ENCODE measurements at regions not wholly inside any gene's neighbourhood (a gene's known extent, or its start where the extent isn't known, plus 50 kb on each side); places are given as distances from the start of the nearest gene placed in this dataset.

GRCh38 chr12:24081606-24082005 is 132.1 kb upstream of the SOX5 start:
- TF ChIP-seq POLR2AphosphoS5 (IDR thresholded peaks at IDR 0.05) (no peak), POLR2A (IDR thresholded peaks at IDR 0.05) (no peak), CTCF (IDR thresholded peaks at IDR 0.05) (no peak)
- intact Hi-C loops (cut with DNase I; ENCODE audit: low total_unique reads), result no loop called here
- Histone ChIP-seq H3K27me3 (no peaks in the 10 kb centered on the region), H3K36me3 (no peaks in the 10 kb centered on the region), H3K4me1 (no peaks in the 10 kb centered on the region), H3K9me3 (no peaks in the 10 kb centered on the region), H3K27ac (no peak overlapping the region), H3K4me3 (no peak overlapping the region)
- no peak for DNase-seq (ENCODE audit: low spot score in 2 of 2)

- H3K9me3 ChIP-seq, result no peaks in the 10 kb centered on the region
- no peaks in the 10 kb centered on the region for H3K4me1 ChIP-seq
- no peak for DNase-seq (ENCODE audit: low spot score in 2 of 2)
- intact Hi-C loops (cut with DNase I; ENCODE audit: low total_unique reads), result no loop called here
- no peak overlapping the region for H3K4me3 ChIP-seq
- H3K27ac ChIP-seq, result no peak overlapping the region
- H3K27me3 ChIP-seq, result no peaks in the 10 kb centered on the region
- TF ChIP-seq POLR2A (IDR thresholded peaks at IDR 0.05) (no peak), POLR2AphosphoS5 (IDR thresholded peaks at IDR 0.05) (no peak), CTCF (IDR thresholded peaks at IDR 0.05) (no peak)
- H3K36me3 ChIP-seq, result no peaks in the 10 kb centered on the region
Observed at GRCh38 chr12:24081092-24081529, 131.6 kb upstream of the SOX5 start.

- Histone ChIP-seq H3K27ac (no peak overlapping the region), H3K27me3 (no peaks in the 10 kb centered on the region), H3K36me3 (no peaks in the 10 kb centered on the region), H3K4me1 (no peaks in the 10 kb centered on the region), H3K4me3 (no peak overlapping the region), H3K9me3 (no peaks in the 10 kb centered on the region)
- DNase-seq (ENCODE audit: low spot score in 2 of 2), result no peak
- TF ChIP-seq CTCF (IDR thresholded peaks at IDR 0.05) (no peak), POLR2AphosphoS5 (IDR thresholded peaks at IDR 0.05) (no peak), POLR2A (IDR thresholded peaks at IDR 0.05) (no peak)
- intact Hi-C loops (cut with DNase I; ENCODE audit: low total_unique reads), result no loop called here
Observed at GRCh38 chr12:24080465-24080864, 131.0 kb upstream of the SOX5 start.

GRCh38 chr12:24079083-24079482 is 129.6 kb upstream of the SOX5 start:
- Histone ChIP-seq H3K27ac (no peak overlapping the region), H3K4me3 (no peak overlapping the region), H3K4me1 (no peaks in the 10 kb centered on the region), H3K36me3 (no peaks in the 10 kb centered on the region), H3K9me3 (no peaks in the 10 kb centered on the region), H3K27me3 (no peaks in the 10 kb centered on the region)
- intact Hi-C loops (cut with DNase I; ENCODE audit: low total_unique reads), result no loop called here
- DNase-seq (ENCODE audit: low spot score in 2 of 2), result no peak
- TF ChIP-seq CTCF (IDR thresholded peaks at IDR 0.05), result no peak
- TF ChIP-seq POLR2AphosphoS5 (IDR thresholded peaks at IDR 0.05), result no peak
- TF ChIP-seq POLR2A (IDR thresholded peaks at IDR 0.05), result no peak

- H3K27me3 ChIP-seq, result no peaks in the 10 kb centered on the region
- no peak overlapping the region for H3K4me3 ChIP-seq
- H3K4me1 ChIP-seq, result no peaks in the 10 kb centered on the region
- no peak for TF ChIP-seq CTCF (IDR thresholded peaks at IDR 0.05)
- no peak for TF ChIP-seq POLR2A (IDR thresholded peaks at IDR 0.05)
- TF ChIP-seq POLR2AphosphoS5 (IDR thresholded peaks at IDR 0.05), result no peak
- H3K36me3 ChIP-seq, result no peaks in the 10 kb centered on the region
- no peak overlapping the region for H3K27ac ChIP-seq
- no peak for DNase-seq (ENCODE audit: low spot score in 2 of 2)
- intact Hi-C loops (cut with DNase I; ENCODE audit: low total_unique reads), result no loop called here
- no peaks in the 10 kb centered on the region for H3K9me3 ChIP-seq
Observed at GRCh38 chr12:24078318-24078765, 128.9 kb upstream of the SOX5 start.

All from breast epithelium (tissue), 4 donors.